HUES6 (cell line): ENCODE measurements at regions not wholly inside any gene's neighbourhood (a gene's known extent, or its start where the extent isn't known, plus 50 kb on each side); places are given as distances from the start of the nearest gene placed in this dataset.

ENCODE experiments used
- H3K27ac ChIP-seq: 2 replicates; pipeline ENCODE4 v1.7.0; 2013; ENCODE audit warnings: low read depth, mild to moderate bottlenecking, low read length, inconsistent platforms
- H3K27me3 ChIP-seq: 2 replicates; pipeline ENCODE4 v1.6.1; 2013; ENCODE audit warnings: low read length; ENCODE audit not compliant: control insufficient read depth, insufficient read depth
- H3K36me3 ChIP-seq: 2 replicates; pipeline ENCODE4 v1.6.1; 2013; ENCODE audit warnings: low read length; ENCODE audit not compliant: control insufficient read depth, insufficient read depth
- H3K4me1 ChIP-seq: 2 replicates; pipeline ENCODE4 v1.6.1; 2013; ENCODE audit warnings: low read length; ENCODE audit not compliant: control insufficient read depth, insufficient read depth
- H3K4me3 ChIP-seq: 2 replicates; pipeline ENCODE4 v1.5.1; 2013; ENCODE audit warnings: low read depth, low read length
- H3K9ac ChIP-seq: one replicate; pipeline ENCODE4 v1.6.1; 2013; ENCODE audit warnings: mild to moderate bottlenecking, low read length
- H3K9me3 ChIP-seq: 2 replicates; pipeline ENCODE4 v1.6.1; 2013; ENCODE audit warnings: low read depth, low read length; ENCODE audit not compliant: control insufficient read depth, insufficient read depth

DNA sequence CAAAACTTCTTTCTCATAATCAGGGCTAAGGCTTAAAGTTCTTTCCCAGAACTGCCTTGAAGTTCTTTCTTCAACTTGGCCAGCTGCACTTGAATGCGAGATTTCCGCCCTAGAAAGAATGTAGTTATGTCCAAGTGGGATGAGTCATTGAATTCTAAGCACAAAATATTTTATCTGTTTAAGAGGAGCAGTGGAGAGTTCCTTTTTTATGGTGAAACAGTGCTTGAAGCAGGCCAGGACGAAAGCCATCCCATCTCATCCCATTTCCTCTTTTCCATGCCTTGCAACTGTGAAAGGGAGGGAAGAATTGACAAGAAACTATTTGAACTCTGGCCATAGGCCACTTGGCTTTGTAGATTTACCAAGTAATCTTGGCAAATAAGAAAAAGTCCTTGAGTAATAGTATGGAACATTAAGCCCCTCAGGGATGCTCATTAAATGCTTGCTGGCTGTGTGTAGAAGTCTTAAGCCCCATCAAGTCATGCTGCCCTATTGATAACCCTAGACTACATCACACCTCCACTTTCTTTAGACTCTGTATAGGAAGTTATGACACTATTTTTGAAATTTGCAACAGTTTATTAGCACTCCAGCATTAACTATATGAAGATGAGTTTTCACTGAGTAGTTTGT, 174.5 kb downstream of the KCTD12 start:
- H3K4me1 ChIP-seq = no peaks in the 10 kb centered on the region; the same call in 1 of the 2 replicates
- H3K9me3 ChIP-seq = no peaks in the 10 kb centered on the region
- H3K4me3 ChIP-seq = no peak overlapping the region
- H3K9ac ChIP-seq = no peak overlapping the region
- H3K27me3 ChIP-seq = no peaks in the 10 kb centered on the region
- H3K27ac ChIP-seq = no peak overlapping the region
- H3K36me3 ChIP-seq = no peaks in the 10 kb centered on the region

DNA sequence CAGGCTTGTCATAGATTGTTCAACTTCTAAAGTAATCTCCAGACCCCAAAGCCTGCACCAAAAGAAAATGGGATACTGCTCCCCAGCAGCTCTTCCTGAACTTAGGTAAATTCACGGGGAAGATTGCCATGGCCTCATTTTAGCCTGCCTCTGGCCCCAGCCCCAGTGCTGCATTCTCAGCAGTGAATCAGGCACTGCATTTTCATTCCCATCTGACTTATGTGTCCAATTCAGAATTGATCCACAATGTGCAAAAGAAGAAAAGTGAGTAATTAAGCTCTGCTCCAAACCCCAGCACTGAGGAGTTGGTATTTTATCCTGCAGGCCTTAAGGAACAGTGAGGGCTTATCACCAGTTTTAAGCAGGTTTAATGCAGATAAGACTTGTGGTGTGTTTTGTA, 176.4 kb downstream of the KCTD12 start:
- H3K27ac ChIP-seq = no peak overlapping the region
- H3K9me3 ChIP-seq = no peaks in the 10 kb centered on the region
- no peaks in the 10 kb centered on the region for H3K27me3 ChIP-seq
- no peaks in the 10 kb centered on the region for H3K36me3 ChIP-seq
- no peak overlapping the region for H3K9ac ChIP-seq
- no peaks in the 10 kb centered on the region for H3K4me1 ChIP-seq
- no peak overlapping the region for H3K4me3 ChIP-seq

DNA sequence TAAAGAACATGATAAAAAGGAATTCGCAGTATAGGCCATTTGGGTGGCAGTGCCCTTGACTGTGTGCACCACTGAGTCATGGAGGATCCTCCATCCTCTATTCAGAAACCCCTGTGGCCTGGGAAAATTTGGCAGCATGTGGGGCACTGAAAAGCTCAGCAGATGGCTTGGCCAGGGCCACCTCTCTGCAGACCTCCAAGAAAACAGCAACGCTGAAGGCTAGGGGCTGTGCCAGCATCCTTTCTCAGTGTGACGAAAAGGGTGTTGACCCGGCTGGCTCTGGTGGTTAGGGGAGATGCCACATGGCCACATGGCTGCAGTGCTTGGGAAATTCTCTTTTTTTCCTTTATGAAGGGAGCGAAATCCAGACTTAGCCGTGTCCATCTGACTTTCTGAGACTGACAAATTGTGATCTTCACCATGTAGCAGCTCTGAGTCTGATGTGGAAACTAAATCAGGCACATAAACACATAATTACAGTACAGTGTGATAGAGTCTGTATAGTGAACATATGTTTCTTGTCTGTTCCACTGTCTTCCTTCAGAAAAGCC, 178.0 kb downstream of the KCTD12 start:
- Histone ChIP-seq H3K36me3 (no peaks in the 10 kb centered on the region), H3K4me1 (no peaks in the 10 kb centered on the region), H3K4me3 (no peak overlapping the region), H3K9me3 (no peaks in the 10 kb centered on the region), H3K9ac (no peak overlapping the region), H3K27me3 (no peaks in the 10 kb centered on the region), H3K27ac (no peak overlapping the region)

DNA sequence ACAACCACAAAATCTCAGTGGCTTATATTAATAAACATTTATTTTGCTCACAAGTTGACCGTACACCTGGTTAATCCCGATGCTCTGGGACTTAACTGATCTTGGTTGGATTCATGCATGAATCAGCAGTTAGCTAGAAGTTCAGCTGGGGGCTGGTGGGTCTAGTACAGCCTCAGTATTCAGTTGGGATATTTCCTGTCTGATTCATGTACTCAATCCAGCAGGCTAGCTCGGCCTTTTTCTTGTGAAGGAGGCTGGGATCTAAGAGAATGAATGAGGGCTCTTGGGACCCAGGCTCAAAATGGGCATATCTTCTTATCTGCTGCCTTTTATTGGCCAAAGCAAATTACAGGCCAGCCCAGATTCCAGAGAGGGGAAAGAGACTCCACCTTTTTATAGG, 178.8 kb downstream of the KCTD12 start:
- no peaks in the 10 kb centered on the region for H3K27me3 ChIP-seq
- no peaks in the 10 kb centered on the region for H3K9me3 ChIP-seq
- H3K27ac ChIP-seq = no peak overlapping the region
- no peak overlapping the region for H3K4me3 ChIP-seq
- H3K4me1 ChIP-seq = no peaks in the 10 kb centered on the region
- H3K36me3 ChIP-seq = no peaks in the 10 kb centered on the region
- H3K9ac ChIP-seq = no peak overlapping the region

DNA sequence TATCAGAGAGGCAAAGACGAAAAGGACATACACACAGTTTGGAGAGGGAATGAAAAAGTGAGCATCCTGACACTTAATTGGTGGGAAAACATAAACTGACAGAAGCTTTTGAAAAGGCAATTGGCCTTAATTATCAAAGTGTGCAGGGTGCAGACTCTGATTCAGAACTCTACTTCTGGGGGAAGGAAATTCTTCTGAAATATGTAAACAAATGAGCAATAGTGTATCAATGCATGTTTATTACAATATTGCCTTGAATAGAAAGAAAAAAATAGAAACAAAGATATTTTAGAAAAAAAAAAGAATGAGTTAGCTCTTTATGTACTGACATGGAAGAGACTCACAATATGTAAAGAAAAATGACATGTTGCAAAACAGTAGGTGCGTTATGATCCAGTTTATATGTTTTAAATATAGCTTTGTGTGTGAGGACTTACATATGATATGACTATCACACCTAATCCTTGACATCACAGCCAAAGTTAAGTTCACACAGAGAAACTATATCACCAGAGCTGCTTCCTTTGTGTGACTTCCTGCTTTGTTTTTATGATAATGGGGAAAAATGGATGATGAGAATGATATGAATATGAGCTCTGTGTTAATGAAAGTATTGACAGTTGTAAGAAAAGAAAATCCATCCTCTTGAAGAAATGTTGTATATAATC, 182.4 kb downstream of the KCTD12 start:
- Histone ChIP-seq H3K9ac (no peak overlapping the region), H3K27me3 (no peaks in the 10 kb centered on the region), H3K27ac (no peak overlapping the region), H3K4me1 (no peaks in the 10 kb centered on the region), H3K36me3 (no peaks in the 10 kb centered on the region), H3K4me3 (no peak overlapping the region), H3K9me3 (no peaks in the 10 kb centered on the region)

DNA sequence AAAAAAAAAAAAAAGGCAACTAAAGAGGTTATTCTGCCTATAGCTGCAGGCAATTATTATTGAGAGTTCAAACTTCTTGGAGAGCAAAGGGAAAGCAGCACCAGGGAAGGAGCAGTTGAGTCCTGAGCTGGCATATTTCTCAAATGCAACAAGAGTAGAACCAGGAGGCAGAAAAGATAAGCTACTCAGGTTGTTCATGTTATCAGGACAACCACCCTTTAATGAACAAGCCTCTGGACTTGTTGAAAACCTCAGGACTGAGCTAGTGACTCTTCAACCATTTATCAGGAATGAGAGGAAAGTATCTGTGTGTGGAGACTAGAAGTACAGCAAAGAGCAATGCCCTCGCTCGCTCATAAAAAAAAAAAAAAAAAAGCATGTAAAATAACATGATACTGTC, 183.0 kb downstream of the KCTD12 start:
- Histone ChIP-seq H3K9ac (no peak overlapping the region), H3K27ac (no peak overlapping the region), H3K4me1 (no peaks in the 10 kb centered on the region)

DNA sequence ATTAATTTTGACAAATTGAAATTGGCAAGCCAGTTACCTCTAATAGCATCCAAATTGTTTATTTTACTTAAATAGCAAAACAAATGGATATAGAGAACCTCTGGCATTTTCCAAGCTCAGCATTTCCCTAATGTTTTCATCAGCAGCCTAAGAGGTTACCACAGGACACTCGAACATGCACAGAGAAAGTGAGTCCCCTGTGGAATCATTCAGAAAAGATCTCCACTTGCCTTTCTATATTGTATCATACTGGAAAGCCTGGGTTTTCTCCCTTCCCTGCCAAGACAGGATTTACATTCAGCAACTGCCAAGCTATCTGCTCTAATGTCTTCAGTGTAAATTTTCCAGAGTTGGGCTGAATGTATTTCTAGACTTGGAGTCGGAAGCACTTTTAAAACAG, 188.9 kb downstream of the KCTD12 start:
- no peak overlapping the region for H3K9ac ChIP-seq
- H3K27ac ChIP-seq = no peak overlapping the region
- no peaks in the 10 kb centered on the region for H3K9me3 ChIP-seq
- no peaks in the 10 kb centered on the region; the same call in 1 of the 2 replicates for H3K4me1 ChIP-seq
- H3K27me3 ChIP-seq = no peaks in the 10 kb centered on the region
- no peak overlapping the region for H3K4me3 ChIP-seq
- no peaks in the 10 kb centered on the region for H3K36me3 ChIP-seq

More for the DNA sequence above, 183.0 kb downstream of the KCTD12 start:
- H3K4me3 ChIP-seq = no peak overlapping the region
- H3K36me3 ChIP-seq = no peaks in the 10 kb centered on the region
- H3K9me3 ChIP-seq = no peaks in the 10 kb centered on the region
- H3K27me3 ChIP-seq = no peaks in the 10 kb centered on the region

DNA sequence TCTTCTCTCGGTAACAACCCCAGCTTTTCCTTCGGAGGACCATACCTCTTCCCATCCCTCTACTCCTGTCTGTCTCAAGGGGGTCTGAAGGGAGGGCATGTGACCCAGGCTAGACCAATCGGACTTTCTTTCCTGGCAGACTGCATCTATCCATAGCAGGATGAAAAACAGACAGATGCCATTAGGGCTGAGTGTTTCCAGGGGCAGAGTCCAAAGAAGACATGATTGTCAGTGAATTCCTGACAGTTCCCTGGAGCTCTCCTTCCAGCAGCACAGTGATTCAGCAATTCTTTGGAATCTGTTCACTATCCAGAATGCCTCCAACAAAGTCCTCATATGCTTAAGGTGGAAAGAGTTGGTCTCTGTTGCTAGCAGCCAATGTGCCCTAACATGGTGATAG, 189.8 kb downstream of the KCTD12 start:
- Histone ChIP-seq H3K4me1 (no peaks in the 10 kb centered on the region; the same call in 1 of the 2 replicates), H3K4me3 (no peak overlapping the region), H3K36me3 (no peaks in the 10 kb centered on the region), H3K9ac (no peak overlapping the region), H3K9me3 (no peaks in the 10 kb centered on the region), H3K27ac (no peak overlapping the region), H3K27me3 (no peaks in the 10 kb centered on the region)

DNA sequence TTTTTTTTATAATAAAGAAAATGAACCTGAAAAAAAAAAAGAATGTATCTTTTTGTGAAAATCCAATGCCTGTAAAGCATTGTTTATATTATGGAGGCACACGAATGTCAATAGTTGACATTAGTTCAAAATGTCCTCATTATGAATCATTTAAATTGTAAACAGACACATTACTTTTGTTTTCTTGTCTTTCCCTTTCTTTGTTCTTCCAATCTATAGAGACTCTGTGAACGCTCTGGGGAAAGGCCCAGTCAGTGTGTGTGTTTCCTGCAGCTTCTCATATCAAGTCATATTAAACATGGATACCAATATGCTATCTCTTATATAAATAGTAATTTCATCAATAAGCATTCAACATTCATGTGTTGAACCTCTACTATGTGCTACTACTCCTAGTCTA, 193.1 kb downstream of the KCTD12 start:
- H3K9me3 ChIP-seq = no peaks in the 10 kb centered on the region
- no peak overlapping the region for H3K9ac ChIP-seq
- H3K4me1 ChIP-seq = no peaks in the 10 kb centered on the region; the same call in 1 of the 2 replicates
- no peak overlapping the region for H3K4me3 ChIP-seq
- no peaks in the 10 kb centered on the region for H3K36me3 ChIP-seq
- H3K27ac ChIP-seq = no peak overlapping the region
- no peaks in the 10 kb centered on the region for H3K27me3 ChIP-seq

DNA sequence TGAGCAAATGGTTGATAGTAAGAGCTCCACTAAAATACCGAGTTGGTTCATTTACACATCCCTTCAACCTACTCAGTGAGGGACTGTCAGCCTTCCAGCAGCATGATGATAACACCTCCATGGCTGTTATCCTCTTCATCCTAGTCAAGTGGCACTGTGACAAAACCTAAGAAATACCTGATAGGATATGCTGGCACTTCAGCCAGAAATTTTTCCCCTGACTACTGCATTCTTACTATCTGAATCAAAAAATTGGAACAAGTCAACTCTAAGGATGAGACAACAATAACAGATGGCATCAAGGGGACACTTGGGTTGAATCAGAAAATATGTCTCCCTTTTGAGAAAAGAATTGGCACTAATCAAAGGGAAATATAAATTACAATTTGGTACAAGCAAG, 193.9 kb downstream of the KCTD12 start:
- no peaks in the 10 kb centered on the region for H3K9me3 ChIP-seq
- H3K4me1 ChIP-seq = no peaks in the 10 kb centered on the region; the same call in 1 of the 2 replicates
- H3K9ac ChIP-seq = no peak overlapping the region
- H3K4me3 ChIP-seq = no peak overlapping the region
- no peaks in the 10 kb centered on the region for H3K27me3 ChIP-seq
- H3K27ac ChIP-seq = no peak overlapping the region
- H3K36me3 ChIP-seq = no peaks in the 10 kb centered on the region

DNA sequence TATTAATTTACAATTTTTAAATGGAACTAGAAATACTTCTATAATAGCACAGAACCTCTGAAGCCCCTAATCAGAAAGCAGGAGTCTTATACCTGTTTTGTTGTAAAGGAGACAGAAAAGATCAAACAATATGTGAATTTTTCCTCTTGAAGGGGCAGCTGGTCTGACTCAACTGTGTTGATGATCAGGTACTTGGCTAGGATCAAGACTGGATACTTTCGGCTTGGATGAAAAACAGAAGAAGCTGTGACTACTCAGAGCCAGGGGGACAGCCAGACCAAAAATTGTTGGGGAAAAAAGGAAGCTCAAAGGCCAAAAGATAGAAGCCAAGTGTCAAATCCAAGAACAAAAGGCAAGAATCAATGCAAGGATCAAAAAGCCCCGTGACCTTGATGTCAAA, 195.6 kb downstream of the KCTD12 start:
- H3K9me3 ChIP-seq = no peaks in the 10 kb centered on the region

More for the DNA sequence above, 195.6 kb downstream of the KCTD12 start:
- Histone ChIP-seq H3K4me1 (no peaks in the 10 kb centered on the region), H3K9ac (no peak overlapping the region), H3K4me3 (no peak overlapping the region), H3K36me3 (no peaks in the 10 kb centered on the region), H3K27ac (no peak overlapping the region), H3K27me3 (no peaks in the 10 kb centered on the region)
